ENCODE measurements at regions not wholly inside any gene's neighbourhood (a gene's known extent, or its start where the extent isn't known, plus 50 kb on each side); places are given as distances from the start of the nearest gene placed in this dataset.
"Not testable (repeated sequence)": the region's sequence is repeated elsewhere in the genome, so short reads cannot be mapped to it uniquely, and the experiment has no call there.

DNA sequence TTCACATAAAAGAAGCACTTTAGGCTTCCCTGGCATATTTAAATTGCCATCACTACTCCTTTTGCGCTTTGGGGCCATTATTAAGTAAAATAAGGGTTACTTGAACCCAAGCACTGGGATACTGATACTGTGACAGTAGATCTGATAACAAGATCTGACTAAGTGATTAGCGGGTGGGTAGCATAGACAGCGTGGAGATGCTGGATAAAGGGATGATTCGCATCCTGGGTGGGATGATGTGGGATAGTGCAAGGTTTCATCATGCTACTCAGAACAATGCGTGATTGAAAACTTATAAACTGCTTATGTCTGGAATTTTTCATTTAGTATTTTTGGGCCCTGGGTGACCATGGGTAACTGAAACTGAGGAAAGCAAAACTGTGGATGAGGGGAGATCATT lies 75.1 kb downstream of the PTTG1 start:
- Histone ChIP-seq H3K4me3 (ENCODE audit: low read depth in 1 of 3, low read length in 3 of 3) (no peak overlapping the region), H3K27me3 (ENCODE audit: control insufficient read depth in 4 of 4, insufficient read depth in 4 of 4, low read length in 3 of 4) (peaks cover 0 to 4% (median under 1%) of the 10 kb centered on the region in 4 donors), H3K27ac (ENCODE audit: low read depth in 1 of 2, low read length in 2 of 2) (no peak overlapping the region), H3K4me1 (ENCODE audit: control insufficient read depth in 4 of 4, insufficient read depth in 4 of 4, low read length in 3 of 4) (no peaks in the 10 kb centered on the region), H3K36me3 (ENCODE audit: control insufficient read depth in 4 of 4, insufficient read depth in 3 of 4, low read depth in 1 of 4, low read length in 3 of 4) (no peaks in the 10 kb centered on the region), H3K9me3 (ENCODE audit: control insufficient read depth in 4 of 4, low read length in 3 of 4) (peaks cover 0 to 2% (median 0%) of the 10 kb centered on the region in 4 donors), H3K9ac (ENCODE audit: low read depth in 1 of 2, low read length in 2 of 2) (no peak overlapping the region)
- 88% methylated on average over 5 of the region's 5 CpGs for WGBS
- DNase-seq (ENCODE audit: low spot score), result no peak
- TF ChIP-seq HNF4A (conservative IDR thresholded peaks at IDR 0.05), result no peak
- no peak for TF ChIP-seq ZBTB33 (IDR thresholded peaks at IDR 0.05)
- TF ChIP-seq GABPA (IDR thresholded peaks at IDR 0.05 in 1 of 2, conservative IDR thresholded peaks at IDR 0.05 in 1 of 2), result no peak
- no peak for TF ChIP-seq SP1 (IDR thresholded peaks at IDR 0.05)
- TF ChIP-seq NR2F2 (IDR thresholded peaks at IDR 0.05), result no peak
- TF ChIP-seq RXRA (IDR thresholded peaks at IDR 0.05), result no peak

GRCh38 chr5:160497878-160498277 lies 76.2 kb downstream of the PTTG1 start:
- H3K4me3 ChIP-seq (ENCODE audit: low read depth in 1 of 3, low read length in 3 of 3), result no peak overlapping the region
- no peak overlapping the region for H3K9ac ChIP-seq (ENCODE audit: low read depth in 1 of 2, low read length in 2 of 2)
- H3K36me3 ChIP-seq (ENCODE audit: control insufficient read depth in 4 of 4, insufficient read depth in 3 of 4, low read depth in 1 of 4, low read length in 3 of 4), result no peaks in the 10 kb centered on the region
- no peak for TF ChIP-seq FOXA1 (IDR thresholded peaks at IDR 0.05)
- no peak for TF ChIP-seq RAD21 (IDR thresholded peaks at IDR 0.05)
- TF ChIP-seq JUND (IDR thresholded peaks at IDR 0.05), result no peak
- no peak for TF ChIP-seq HNF4G (IDR thresholded peaks at IDR 0.05)
- TF ChIP-seq ZBTB33 (IDR thresholded peaks at IDR 0.05), result no peak
- TF ChIP-seq YY1 (IDR thresholded peaks at IDR 0.05), result no peak
- no peak for TF ChIP-seq HNF4A (conservative IDR thresholded peaks at IDR 0.05)
- no peak for TF ChIP-seq REST (IDR thresholded peaks at IDR 0.05)
- 77% methylated on average over 2 of the region's 2 CpGs for WGBS
- no peak overlapping the region for H3K27ac ChIP-seq (ENCODE audit: low read depth in 1 of 2, low read length in 2 of 2)
- no peaks in the 10 kb centered on the region for H3K4me1 ChIP-seq (ENCODE audit: control insufficient read depth in 4 of 4, insufficient read depth in 4 of 4, low read length in 3 of 4)
- H3K9me3 ChIP-seq (ENCODE audit: control insufficient read depth in 4 of 4, low read length in 3 of 4), result peaks cover 0 to 2% (median 0%) of the 10 kb centered on the region in 4 donors
- peaks cover 0 to 4% (median under 1%) of the 10 kb centered on the region in 4 donors for H3K27me3 ChIP-seq (ENCODE audit: control insufficient read depth in 4 of 4, insufficient read depth in 4 of 4, low read length in 3 of 4)
- DNase-seq (ENCODE audit: low spot score), result no peak

DNA sequence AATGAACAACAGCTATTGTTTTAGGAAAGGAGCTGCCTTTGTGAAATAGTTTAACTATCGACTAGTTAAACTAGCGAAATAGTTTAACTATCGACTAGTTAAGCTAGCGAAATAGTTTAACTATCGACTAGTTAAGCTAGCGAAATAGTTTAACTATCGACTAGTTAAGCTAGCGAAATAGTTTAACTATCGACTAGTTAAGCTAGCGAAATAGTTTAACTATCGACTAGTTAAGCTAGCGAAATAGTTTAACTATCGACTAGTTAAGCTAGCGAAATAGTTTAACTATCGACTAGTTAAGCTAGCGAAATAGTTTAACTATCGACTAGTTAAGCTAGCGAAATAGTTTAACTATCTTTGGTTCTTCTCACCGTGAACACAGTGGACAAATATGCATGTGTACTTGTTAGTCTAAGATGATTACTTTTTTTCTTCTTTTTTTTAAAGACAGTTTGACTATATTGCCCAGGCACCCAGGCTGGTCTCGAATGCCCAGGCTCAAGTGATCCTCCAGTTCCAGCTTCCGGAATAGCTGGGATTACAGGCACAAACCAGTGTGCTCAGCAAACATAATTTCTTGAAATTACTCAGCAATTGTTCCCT lies 76.9 kb downstream of the PTTG1 start:
- H3K9me3 ChIP-seq (ENCODE audit: control insufficient read depth in 4 of 4, low read length in 3 of 4); H3K4me1 ChIP-seq (ENCODE audit: control insufficient read depth in 4 of 4, insufficient read depth in 4 of 4, low read length in 3 of 4); H3K36me3 ChIP-seq (ENCODE audit: control insufficient read depth in 4 of 4, insufficient read depth in 3 of 4, low read depth in 1 of 4, low read length in 3 of 4); H3K27ac ChIP-seq (ENCODE audit: low read depth in 1 of 2, low read length in 2 of 2); DNase-seq (ENCODE audit: low spot score); H3K4me3 ChIP-seq (ENCODE audit: low read depth in 1 of 3, low read length in 3 of 3); H3K27me3 ChIP-seq (ENCODE audit: control insufficient read depth in 4 of 4, insufficient read depth in 4 of 4, low read length in 3 of 4); H3K9ac ChIP-seq (ENCODE audit: low read depth in 1 of 2, low read length in 2 of 2): not testable (repeated sequence)
- WGBS, result 92% methylated on average over 15 of the region's 21 CpGs
